ENCODE measurements at regions not wholly inside any gene's neighbourhood (a gene's known extent, or its start where the extent isn't known, plus 50 kb on each side); places are given as distances from the start of the nearest gene placed in this dataset.

DNA sequence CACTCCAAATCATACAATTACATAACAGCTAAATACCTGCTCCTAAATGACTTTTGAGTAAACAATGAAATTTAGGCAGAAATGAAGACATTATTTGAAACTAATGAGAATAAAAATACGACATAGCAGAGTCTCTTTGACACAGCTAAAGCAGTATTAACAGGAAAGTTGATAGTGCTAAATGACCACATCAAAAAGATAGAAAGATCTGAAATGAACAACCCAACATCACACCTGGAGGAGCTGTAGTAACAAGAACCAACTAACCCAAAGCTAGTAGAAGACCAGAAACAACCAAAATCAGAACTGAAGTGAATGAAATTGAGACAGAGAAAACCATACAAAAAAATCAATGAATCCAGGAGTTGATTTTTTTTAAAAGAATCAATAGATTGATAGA is 257.8 kb downstream of the ARAP2 start:
- TF ChIP-seq SUZ12 (IDR thresholded peaks at IDR 0.05; ENCODE audit: extremely low read depth, insufficient read depth, insufficient read length) (no peak), YY1 (IDR thresholded peaks at IDR 0.05; ENCODE audit: insufficient read depth, insufficient read length) (no peak), ZNF274 (IDR thresholded peaks at IDR 0.05; ENCODE audit: low read depth, low read length) (no peak)

All from NT2/D1 (cell line).